ENCODE measurements at regions not wholly inside any gene's neighbourhood (a gene's known extent, or its start where the extent isn't known, plus 50 kb on each side); places are given as distances from the start of the nearest gene placed in this dataset.

GRCh38 chr9:110015759-110016158 lies 192.2 kb downstream of the C9orf152 start:
- Histone ChIP-seq H2BK15ac (ENCODE audit: low read depth, low read length) (0 out of 3 replicates have a peak overlapping the region, but pooled peaks have one; percentile 16), H4K5ac (ENCODE audit: low read depth, low read length) (no peak overlapping the region), H3K56ac (ENCODE audit: extremely low read depth, insufficient read depth, low read length) (no peak overlapping the region), H2AK9ac (replicated peaks; ENCODE audit: low read depth, low read length, poor library complexity) (no peak overlapping the region), H3K4me2 (ENCODE audit: low read depth, low read length) (no peak overlapping the region; the same call in 1 of the 2 replicates), H4K8ac (ENCODE audit: low read depth in 2 of 2, low read length in 2 of 2) (peak overlapping the region in 1 of 2 experiments; percentile 44; a peak in 2 of 4 replicates), H3K9me3 (ENCODE audit: control insufficient read depth, insufficient read depth, low read length) (no peaks in the 10 kb centered on the region), H3K4ac (ENCODE audit: low read depth, low read length) (peak overlapping the region; percentile 31), H3K18ac (ENCODE audit: low read depth, low read length) (peak overlapping the region; percentile 6; the same call in 1 of the 2 replicates), H3K36me3 (ENCODE audit: control insufficient read depth, insufficient read depth, low read length) (no peaks in the 10 kb centered on the region), H2AFZ (replicated peaks; ENCODE audit: low read length, poor library complexity) (no peak overlapping the region), H4K20me1 (ENCODE audit: insufficient read depth, low read length) (no peaks in the 10 kb centered on the region), H3K9ac (ENCODE audit: low read depth, low read length) (no peak overlapping the region), H3K14ac (replicated peaks; ENCODE audit: low read depth, low read length) (no peak overlapping the region), H2BK5ac (ENCODE audit: low read depth, low read length, poor library complexity, severe bottlenecking) (peak overlapping the region; percentile 40), H3K9me1 (ENCODE audit: insufficient read depth, low read length) (no peaks in the 10 kb centered on the region), H2BK120ac (ENCODE audit: low read depth, low read length) (peak overlapping the region; percentile 12; the same call in 1 of the 2 replicates), H3K27ac (ENCODE audit: insufficient read depth, low read length) (peak overlapping the region; percentile 22), H2BK20ac (ENCODE audit: low read depth, low read length) (peak overlapping the region; percentile 3; the same call in 1 of the 2 replicates), H3K27me3 (ENCODE audit: control insufficient read depth, insufficient read depth, low read length) (no peaks in the 10 kb centered on the region), H3K79me1 (ENCODE audit: low read depth in 1 of 2, low read length in 2 of 2) (peaks cover 0 to 6% of the 10 kb centered on the region in 2 experiments; a peak in 1 of 4 replicates), H3K23ac (ENCODE audit: low read depth, low read length) (no peak overlapping the region), H3K4me1 (ENCODE audit: control insufficient read depth, insufficient read depth, low read length) (peaks cover 4% of the 10 kb centered on the region; the same call in 1 of the 2 replicates), H3K4me3 (ENCODE audit: insufficient read depth, low read depth, low read length) (no peak overlapping the region), H2AK5ac (ENCODE audit: low read depth, low read length) (no peak overlapping the region; the same call in 1 of the 2 replicates), H4K91ac (ENCODE audit: insufficient read depth, low read depth, low read length) (no peak overlapping the region)
- in situ Hi-C loops (cut with MboI; ENCODE audit: low sequenced_read_pairs) (no loop called here), dilution Hi-C loops (cut with HindIII; ENCODE audit: low sequenced_read_pairs, unreplicated experiment) (no loop called here), intact Hi-C loops (cut with micrococcal nuclease) (no loop called here)
- WGBS, 2 experiments (ENCODE audit: extremely low coverage in 2 of 2, insufficient read length in 1 of 2) = no CpG with 5 or more reads among the region's 5 CpGs
- ATAC-seq (ENCODE audit: low read depth) (peak; percentile 70), DNase-seq (peak; percentile 94)
- ChIA-PET POLR2A (ENCODE audit: unreplicated experiment) (no interaction called here), CTCF (no interaction called here)
- TF ChIP-seq NFE2L2 (IDR thresholded peaks at IDR 0.05; ENCODE audit: low read depth, low read length) (peak; percentile 77), CEBPB (IDR thresholded peaks at IDR 0.05; ENCODE audit: low read depth, low read length) (no peak), BHLHE40 (IDR thresholded peaks at IDR 0.05; ENCODE audit: low read depth, low read length) (peak; percentile 17; the same call in 1 of the 2 replicates), RAD21 (IDR thresholded peaks at IDR 0.05; ENCODE audit: low read length) (no peak), RFX5 (IDR thresholded peaks at IDR 0.05; ENCODE audit: low read depth, low read length) (no peak), FOS (IDR thresholded peaks at IDR 0.05; ENCODE audit: low read depth, low read length) (0 out of 2 replicates have a peak, but pooled peaks have one; percentile 18), MAFK (IDR thresholded peaks at IDR 0.05; ENCODE audit: low read depth, low read length) (peak; percentile 35; the same call in 1 of the 2 replicates), MAZ (IDR thresholded peaks at IDR 0.05; ENCODE audit: borderline replicate concordance, low read depth, low read length) (no peak), POLR2A (IDR thresholded peaks at IDR 0.05; ENCODE audit: low read depth, low read length) (no peak)
- TF ChIP-seq, protein P1, sequence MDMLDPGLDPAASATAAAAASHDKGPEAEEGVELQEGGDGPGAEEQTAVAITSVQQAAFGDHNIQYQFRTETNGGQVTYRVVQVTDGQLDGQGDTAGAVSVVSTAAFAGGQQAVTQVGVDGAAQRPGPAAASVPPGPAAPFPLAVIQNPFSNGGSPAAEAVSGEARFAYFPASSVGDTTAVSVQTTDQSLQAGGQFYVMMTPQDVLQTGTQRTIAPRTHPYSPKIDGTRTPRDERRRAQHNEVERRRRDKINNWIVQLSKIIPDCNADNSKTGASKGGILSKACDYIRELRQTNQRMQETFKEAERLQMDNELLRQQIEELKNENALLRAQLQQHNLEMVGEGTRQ (IDR thresholded peaks at IDR 0.05; ENCODE audit: low read depth, low read length) = peak; percentile 73
- BruUV-seq (replicated peaks) = no TSS peak

Measured in IMR-90 (cell line).